PC-9 (cell line): ENCODE measurements at regions not wholly inside any gene's neighbourhood (a gene's known extent, or its start where the extent isn't known, plus 50 kb on each side); places are given as distances from the start of the nearest gene placed in this dataset.
A peak's percentile ranks its signal among the peaks of the same experiment; 100 is the strongest.

Source experiments
- BruUV-seq: library from RNA; stranded (reverse); fragments of 400-500 nt; replicated peaks from 2 replicates; lab custom pipeline; 2021; lab: Mats Ljungman, UMichigan
- CTCF ChIA-PET: fragments of 300-600 bp; sonication (Branson Sonifier 250); formaldehyde crosslinking; loops from one replicate; lab custom pipeline; 2022; ENCODE audit warnings: antibody characterized with exemption; lab: Charles Lee
- POLR2A ChIA-PET: fragments of 300-600 bp; sonication (Branson Sonifier 250); formaldehyde crosslinking; loops from one replicate; lab custom pipeline; 2022; ENCODE audit warnings: antibody characterized with exemption; ENCODE audit not compliant: unreplicated experiment; lab: Charles Lee
- DNase-seq, 2 experiments: peaks; one replicate each; pipeline versions ENCODE4 v3.0.0 to v3.0.0-alpha.2; 2015 to 2022; ENCODE audit warnings: mixed read lengths in 1 of 2
- H2AFZ ChIP-seq: fragments of 200-600 bp; sonication (generic); 2 replicates; pipeline ENCODE4 v1.8.1; 2017; ENCODE audit warnings: antibody characterized with exemption
- H3F3A ChIP-seq: fragments of 200-600 bp; sonication (generic); 2 replicates; pipeline ENCODE4 v1.8.1; 2017; ENCODE audit warnings: antibody characterized with exemption, mild to moderate bottlenecking, low read depth; ENCODE audit not compliant: insufficient read depth
- H3K27ac ChIP-seq: fragments of 200-600 bp; sonication (generic); 2 replicates; pipeline ENCODE4 v1.6.1; 2016; ENCODE audit warnings: mixed run types
- H3K27me3 ChIP-seq: fragments of 200-600 bp; sonication (generic); 2 replicates; pipeline ENCODE4 v1.6.1; 2016; ENCODE audit warnings: low read depth, mixed run types; ENCODE audit not compliant: insufficient read depth
- H3K36me3 ChIP-seq: fragments of 200-600 bp; sonication (generic); 2 replicates; pipeline ENCODE4 v1.6.1; 2016; ENCODE audit warnings: low read depth, mixed run types
- H3K4me1 ChIP-seq: fragments of 200-600 bp; sonication (generic); replicated peaks from 2 replicates; pipeline ENCODE4 v1.6.1; 2016; ENCODE audit warnings: mixed run types; ENCODE audit not compliant: insufficient read depth
- H3K4me2 ChIP-seq: fragments of 200-600 bp; sonication (generic); 2 replicates; pipeline ENCODE4 v1.6.1; 2017; ENCODE audit warnings: mixed run types
- H3K4me3 ChIP-seq: fragments of 200-600 bp; sonication (generic); 2 replicates; pipeline ENCODE4 v1.6.1; 2016; ENCODE audit warnings: mixed run types
- H3K79me2 ChIP-seq: fragments of 200-600 bp; sonication (generic); 2 replicates; pipeline ENCODE4 v1.6.1; 2017; ENCODE audit warnings: low read depth, mixed run types
- H3K9me2 ChIP-seq: fragments of 200-600 bp; sonication (generic); 2 replicates; pipeline ENCODE4 v1.8.1; 2017; ENCODE audit warnings: mild to moderate bottlenecking; ENCODE audit not compliant: insufficient read depth
- H3K9me3 ChIP-seq: fragments of 200-600 bp; sonication (generic); 2 replicates; pipeline ENCODE4 v1.8.1; 2016; ENCODE audit warnings: low read depth; ENCODE audit not compliant: insufficient read depth
- H4K20me1 ChIP-seq: fragments of 200-600 bp; sonication (generic); 2 replicates; pipeline ENCODE4 v1.8.1; 2017; ENCODE audit not compliant: insufficient read depth
- EZH2 ChIP-seq: fragments of 200-600 bp; sonication (generic); IDR thresholded peaks from 2 replicates; pipeline ENCODE4 v1.8.0; 2017; ENCODE audit warnings: antibody characterized with exemption, low read depth
- intact Hi-C: fragments of 100-400 bp; cut with micrococcal nuclease; formaldehyde crosslinking; loops from one replicate; pipeline ENCODE4 v1.10.0; 2022; ENCODE audit not compliant: unreplicated experiment
- TF ChIP-seq, protein P1 (sequence below): fragments of 200-600 bp; sonication (generic); conservative IDR thresholded peaks from 2 replicates; pipeline ENCODE4 v1.6.1; 2017; ENCODE audit warnings: mixed run types, antibody characterized with exemption, mild to moderate bottlenecking, moderate library complexity

DNA sequence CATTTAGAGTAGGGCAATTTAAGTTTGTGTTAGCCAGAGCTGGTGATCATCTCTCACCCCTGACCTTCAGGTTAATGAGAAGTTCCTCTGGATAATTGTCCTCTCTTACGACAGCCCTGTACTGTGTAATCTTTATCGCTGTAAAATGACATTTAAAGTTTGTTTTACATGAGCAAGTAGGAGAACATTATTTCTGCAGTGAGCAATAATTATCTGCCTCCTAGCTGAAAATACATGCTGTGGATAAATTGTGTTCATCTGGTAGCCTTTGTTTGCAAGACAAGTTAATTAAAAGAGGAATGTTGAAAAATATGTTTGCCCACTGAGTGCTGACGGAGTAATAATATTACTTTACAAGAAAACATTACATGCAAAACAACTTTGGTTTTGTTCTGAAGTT, 1083.8 kb upstream of the NUDT12 start:
- H3K9me3 ChIP-seq, result 0 out of 2 replicates have a peak, but pooled peaks cover 4% of the 10 kb centered on the region
- H2AFZ ChIP-seq, result no peak overlapping the region
- ChIA-PET CTCF (no interaction called here), POLR2A (no interaction called here)
- H3K27ac ChIP-seq, result no peak overlapping the region
- intact Hi-C loops, result no loop called here
- H3K36me3 ChIP-seq, result no peaks in the 10 kb centered on the region
- no peaks in the 10 kb centered on the region for H3F3A ChIP-seq
- H3K9me2 ChIP-seq, result no peaks in the 10 kb centered on the region
- H3K4me2 ChIP-seq, result no peak overlapping the region
- H4K20me1 ChIP-seq, result no peaks in the 10 kb centered on the region
- BruUV-seq, result no TSS peak
- H3K4me3 ChIP-seq, result no peak overlapping the region
- no peaks in the 10 kb centered on the region for H3K4me1 ChIP-seq
- H3K27me3 ChIP-seq, result no peaks in the 10 kb centered on the region
- no peaks in the 10 kb centered on the region for H3K79me2 ChIP-seq
- no peak for DNase-seq
- TF ChIP-seq, protein P1, sequence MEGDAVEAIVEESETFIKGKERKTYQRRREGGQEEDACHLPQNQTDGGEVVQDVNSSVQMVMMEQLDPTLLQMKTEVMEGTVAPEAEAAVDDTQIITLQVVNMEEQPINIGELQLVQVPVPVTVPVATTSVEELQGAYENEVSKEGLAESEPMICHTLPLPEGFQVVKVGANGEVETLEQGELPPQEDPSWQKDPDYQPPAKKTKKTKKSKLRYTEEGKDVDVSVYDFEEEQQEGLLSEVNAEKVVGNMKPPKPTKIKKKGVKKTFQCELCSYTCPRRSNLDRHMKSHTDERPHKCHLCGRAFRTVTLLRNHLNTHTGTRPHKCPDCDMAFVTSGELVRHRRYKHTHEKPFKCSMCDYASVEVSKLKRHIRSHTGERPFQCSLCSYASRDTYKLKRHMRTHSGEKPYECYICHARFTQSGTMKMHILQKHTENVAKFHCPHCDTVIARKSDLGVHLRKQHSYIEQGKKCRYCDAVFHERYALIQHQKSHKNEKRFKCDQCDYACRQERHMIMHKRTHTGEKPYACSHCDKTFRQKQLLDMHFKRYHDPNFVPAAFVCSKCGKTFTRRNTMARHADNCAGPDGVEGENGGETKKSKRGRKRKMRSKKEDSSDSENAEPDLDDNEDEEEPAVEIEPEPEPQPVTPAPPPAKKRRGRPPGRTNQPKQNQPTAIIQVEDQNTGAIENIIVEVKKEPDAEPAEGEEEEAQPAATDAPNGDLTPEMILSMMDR, result no peak
- no peak for TF ChIP-seq EZH2

DNA sequence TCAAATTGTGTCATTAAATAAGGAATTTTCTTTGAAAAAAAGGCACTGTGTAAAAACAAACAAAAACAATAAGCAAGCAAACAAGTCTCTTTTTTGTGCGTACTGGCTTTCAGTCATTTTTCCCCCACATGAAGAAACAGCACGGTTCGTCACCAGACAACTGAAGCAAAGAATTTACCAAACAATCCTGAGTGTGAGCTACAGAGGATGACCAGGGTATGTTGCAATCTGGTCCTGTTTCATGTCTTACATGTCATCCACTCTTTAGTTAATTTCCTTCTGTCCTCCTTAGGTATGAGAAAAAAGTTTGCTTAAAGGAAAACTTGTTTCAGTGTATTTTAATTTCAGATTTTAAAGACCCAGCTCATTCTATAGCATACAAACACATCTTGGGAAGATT, 1080.7 kb upstream of the NUDT12 start:
- no peaks in the 10 kb centered on the region for H3K9me3 ChIP-seq
- POLR2A ChIA-PET, result no interaction called here
- H3K79me2 ChIP-seq, result no peaks in the 10 kb centered on the region
- H3F3A ChIP-seq, result no peaks in the 10 kb centered on the region
- no peak overlapping the region for H3K27ac ChIP-seq
- no TSS peak for BruUV-seq
- no peaks in the 10 kb centered on the region for H3K27me3 ChIP-seq
- DNase-seq, result no peak
- no peak overlapping the region for H2AFZ ChIP-seq
- no peak for TF ChIP-seq EZH2
- TF ChIP-seq, protein P1, result no peak
- no peaks in the 10 kb centered on the region for H3K36me3 ChIP-seq
- intact Hi-C loops, result no loop called here
- CTCF ChIA-PET, result no interaction called here
- no peaks in the 10 kb centered on the region for H4K20me1 ChIP-seq
- H3K9me2 ChIP-seq, result no peaks in the 10 kb centered on the region
- no peak overlapping the region for H3K4me2 ChIP-seq
- H3K4me3 ChIP-seq, result no peak overlapping the region
- no peaks in the 10 kb centered on the region for H3K4me1 ChIP-seq

DNA sequence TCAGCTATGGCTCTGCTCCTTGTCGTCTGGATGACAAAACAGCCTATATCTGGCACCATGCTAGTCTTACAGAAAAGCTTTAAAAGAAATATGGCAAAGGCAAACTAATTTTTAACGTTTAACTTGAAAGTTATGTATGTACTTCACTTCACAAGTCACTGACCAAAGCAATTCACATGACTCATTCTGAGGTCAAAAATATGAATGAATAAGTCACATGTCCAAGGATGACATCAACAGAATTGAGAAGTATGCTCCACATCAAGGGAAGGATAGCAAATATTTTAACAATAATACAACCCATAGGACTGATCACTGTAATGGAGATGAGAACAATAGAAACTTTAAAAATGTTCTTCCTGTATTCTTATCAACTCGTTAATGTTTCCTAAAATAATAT, 1072.6 kb upstream of the NUDT12 start:
- no TSS peak for BruUV-seq
- ChIA-PET CTCF (no interaction called here), POLR2A (no interaction called here)
- DNase-seq, result no peak
- Histone ChIP-seq H3K79me2 (no peaks in the 10 kb centered on the region), H3K27ac (no peak overlapping the region), H2AFZ (peak overlapping the region; percentile 43; the same call in 1 of the 2 replicates), H3K4me1 (no peaks in the 10 kb centered on the region), H3K4me3 (no peak overlapping the region), H3F3A (no peaks in the 10 kb centered on the region), H3K4me2 (no peak overlapping the region), H3K27me3 (no peaks in the 10 kb centered on the region), H3K9me3 (no peaks in the 10 kb centered on the region), H3K36me3 (no peaks in the 10 kb centered on the region), H3K9me2 (no peaks in the 10 kb centered on the region), H4K20me1 (no peaks in the 10 kb centered on the region)
- TF ChIP-seq, protein P1, result no peak
- intact Hi-C loops, result no loop called here
